Left cardiac atrium (tissue), 4 donors: ENCODE measurements at regions not wholly inside any gene's neighbourhood (a gene's known extent, or its start where the extent isn't known, plus 50 kb on each side); places are given as distances from the start of the nearest gene placed in this dataset.

Experiments used
- ATAC-seq, 2 donors: fragments of 200-7000 bp; cut with Tn5 transposase; one replicate each; pipeline ENCODE4 v1.9.1; 2020; ENCODE audit warnings: mild to moderate bottlenecking in 2 of 2, moderate library complexity in 2 of 2
- DNase-seq: peaks from one replicate; pipeline ENCODE4 v3.0.0-alpha.2; 2020
- intact Hi-C, 2 donors: fragments of 100-400 bp; cut with DNase I; formaldehyde crosslinking; loops; one replicate each; pipeline versions ENCODE4 v1.14.1 to v1.15.1; 2022 to 2023
- donor health status: DM: no; HTN: yes; CAD: no.
- donor health status: DM: no; HTN: yes; CAD: no; lungs with severe emphysema.
- donor health status: DM: yes; HTN: yes; CAD: no.
- donor health status: Dilated cardiomyopathy.

DNA sequence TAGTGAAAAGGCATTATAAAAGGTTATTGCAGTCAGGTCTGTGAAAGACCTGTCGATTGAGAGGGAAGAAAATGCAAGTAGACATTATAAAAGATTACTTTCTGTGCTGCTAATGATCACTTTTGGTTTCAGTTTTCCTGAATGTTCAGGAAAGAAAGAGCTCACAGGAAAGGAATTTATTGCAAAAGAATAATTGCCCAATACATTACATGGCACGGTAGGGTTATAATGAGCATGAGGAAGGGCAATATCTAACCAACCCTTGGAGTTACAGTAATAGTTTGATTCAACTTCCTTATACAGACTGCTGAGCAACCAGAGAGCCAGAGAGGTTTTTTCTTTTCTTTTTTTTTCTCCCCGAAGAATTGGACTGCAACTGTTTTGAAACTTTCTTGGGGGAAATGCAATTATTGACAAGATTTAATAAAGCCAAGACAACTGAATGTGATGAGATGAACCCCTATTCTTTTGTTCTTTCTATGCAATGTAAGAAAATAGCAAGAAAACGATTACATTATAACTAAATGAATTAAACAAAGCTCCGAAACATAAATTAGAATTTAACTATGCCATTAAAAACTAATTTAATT is 247.0 kb downstream of the C4orf33 start:
- ATAC-seq (peak; percentile 92 to 98), DNase-seq (no peak)
- intact Hi-C loops, result no loop called here

DNA sequence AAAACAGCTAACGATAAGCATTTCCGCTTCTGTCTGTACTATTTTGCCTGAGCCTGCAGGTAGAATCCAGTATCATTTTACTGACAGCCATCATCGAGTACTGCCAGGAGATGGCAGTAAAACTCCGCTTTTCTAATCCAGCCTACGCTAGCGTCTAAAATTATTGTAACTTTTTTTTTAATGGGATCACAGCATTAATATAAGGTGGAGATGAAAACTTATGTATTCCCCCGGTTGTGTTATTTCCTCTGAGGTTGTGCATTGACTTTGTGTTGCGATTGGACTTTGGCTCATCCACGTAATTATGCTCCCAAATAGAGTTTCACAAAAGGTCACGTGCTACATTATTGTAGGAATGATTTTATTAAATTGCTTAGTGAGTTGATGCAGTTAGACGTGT is 248.1 kb downstream of the C4orf33 start:
- peak in 1 of 2 donors; percentile 75 for ATAC-seq

DNA sequence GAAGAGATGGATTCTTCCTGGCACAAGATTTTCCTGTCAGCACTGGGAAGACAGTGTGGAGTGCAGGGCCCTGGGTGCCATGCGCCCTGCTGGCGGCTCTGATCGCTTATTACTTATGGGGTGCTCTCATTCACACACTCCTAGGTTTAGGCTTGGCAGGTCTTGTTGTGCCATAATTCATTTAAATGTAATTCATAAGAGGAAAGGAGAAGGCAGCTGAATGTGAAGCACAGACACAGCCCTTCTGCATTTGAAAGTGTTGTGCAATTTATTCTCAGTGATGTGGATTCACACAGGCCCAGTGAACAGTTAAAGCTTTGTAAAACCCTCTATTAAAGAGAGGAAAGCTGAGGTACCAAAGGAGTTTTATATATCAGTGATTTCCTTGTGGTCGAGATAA is 249.7 kb downstream of the C4orf33 start:
- intact Hi-C loops, result no loop called here
- DNase-seq (no peak), ATAC-seq (no peak)

More for the DNA sequence above, 248.1 kb downstream of the C4orf33 start:
- DNase-seq, result no peak
- intact Hi-C loops, result no loop called here

DNA sequence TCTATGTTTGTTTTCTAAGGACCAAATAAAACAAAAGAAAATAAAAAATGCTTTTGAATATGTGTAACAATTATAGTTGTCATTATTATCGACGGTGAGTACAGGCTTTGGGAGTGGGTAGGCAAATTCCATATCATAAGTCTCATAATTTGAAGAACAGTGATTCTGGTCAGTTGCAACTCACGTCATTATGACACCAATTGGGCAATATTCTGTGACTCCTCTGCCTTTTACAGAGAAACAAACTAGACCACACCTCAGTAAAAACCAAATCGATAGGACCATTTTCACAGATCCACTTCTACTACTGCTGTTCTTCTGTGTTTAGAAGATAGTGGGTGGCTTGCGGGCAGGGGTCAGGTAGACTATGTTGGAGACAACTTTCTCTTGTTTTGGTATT is 250.1 kb downstream of the C4orf33 start:
- intact Hi-C loops, result no loop called here
- ATAC-seq, result no peak
- no peak for DNase-seq

DNA sequence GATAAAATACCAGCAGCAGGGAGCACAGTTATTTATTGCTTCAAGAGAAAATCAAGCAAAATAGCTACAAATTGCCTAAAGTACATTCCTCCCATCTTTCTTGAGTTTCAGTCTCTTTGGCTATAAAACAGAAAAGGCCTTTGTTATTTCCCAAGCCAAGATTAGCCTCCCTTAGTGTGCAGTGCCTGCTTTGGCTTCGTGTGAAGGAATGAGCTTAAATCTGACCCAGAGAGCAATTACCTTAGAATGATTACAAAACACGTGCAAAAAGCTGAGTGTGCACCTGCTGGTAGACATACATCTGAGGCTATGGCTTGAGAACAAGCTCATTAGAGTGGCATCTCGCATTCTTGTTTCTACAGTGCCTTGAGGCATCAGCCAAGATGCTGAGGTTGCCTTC is 250.8 kb downstream of the C4orf33 start:
- intact Hi-C loops, result no loop called here
- DNase-seq, result no peak
- no peak for ATAC-seq

DNA sequence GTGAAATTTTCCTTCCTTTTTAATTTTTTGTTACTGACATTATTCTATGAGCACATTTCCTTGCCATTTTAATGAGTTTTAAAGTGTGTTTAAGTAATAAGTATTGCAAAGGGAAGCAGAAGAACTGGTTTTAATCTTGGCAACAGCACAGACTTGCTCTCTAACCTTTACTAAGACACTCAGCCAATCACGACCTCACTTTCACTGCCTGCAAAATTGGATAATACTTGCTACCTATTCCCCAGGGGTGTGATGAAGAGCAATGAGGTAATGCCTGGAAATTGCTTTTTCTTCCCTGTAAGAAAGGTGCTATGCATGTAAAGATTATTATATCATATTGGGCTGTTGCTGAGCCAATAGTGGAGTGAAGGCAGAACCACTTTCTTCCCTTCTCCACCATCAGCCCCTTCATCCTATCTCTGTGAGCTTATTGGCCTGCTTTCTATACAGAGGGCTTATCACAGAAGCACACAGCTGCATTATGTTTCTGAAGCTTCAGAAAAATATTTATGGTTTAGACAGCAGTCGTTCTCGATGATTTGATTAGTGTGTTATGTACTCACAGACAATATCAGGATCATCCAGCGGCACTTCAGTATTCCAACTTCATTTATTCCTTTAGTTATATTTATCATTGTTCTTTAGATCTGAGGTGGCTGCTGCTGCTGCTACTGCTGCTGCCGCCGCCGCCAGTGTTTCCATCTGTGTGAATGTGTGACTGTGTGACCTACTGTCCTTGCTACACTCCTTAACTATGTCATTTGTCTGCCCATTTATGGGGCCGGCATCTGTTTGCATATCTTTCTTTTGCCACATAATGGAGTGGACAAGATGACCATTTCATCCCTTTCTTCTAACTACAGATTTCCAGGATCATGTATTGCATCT is 255.1 kb downstream of the C4orf33 start:
- DNase-seq, result no peak
- ATAC-seq, result no peak
- intact Hi-C loops, result no loop called here

DNA sequence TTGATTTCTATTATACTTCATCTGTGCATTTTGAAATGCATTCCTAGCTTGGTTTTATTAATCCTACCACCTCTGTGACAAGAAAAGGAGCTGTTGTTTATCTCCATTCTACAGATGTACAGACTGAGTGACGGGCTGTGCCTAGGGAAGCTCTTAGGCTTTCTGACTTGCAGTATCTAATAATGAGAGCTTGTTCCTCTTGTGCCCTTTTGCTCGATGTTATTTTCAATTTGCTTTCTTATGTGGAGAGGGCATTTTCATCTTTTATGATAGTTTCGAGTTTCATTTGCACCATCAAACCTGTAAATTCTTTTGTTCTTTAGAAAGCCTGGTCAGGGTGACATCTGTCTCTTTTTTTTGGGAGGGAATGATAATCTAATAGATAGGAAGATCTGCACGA is 256.5 kb downstream of the C4orf33 start:
- intact Hi-C loops, result no loop called here
- DNase-seq, result no peak
- no peak for ATAC-seq

DNA sequence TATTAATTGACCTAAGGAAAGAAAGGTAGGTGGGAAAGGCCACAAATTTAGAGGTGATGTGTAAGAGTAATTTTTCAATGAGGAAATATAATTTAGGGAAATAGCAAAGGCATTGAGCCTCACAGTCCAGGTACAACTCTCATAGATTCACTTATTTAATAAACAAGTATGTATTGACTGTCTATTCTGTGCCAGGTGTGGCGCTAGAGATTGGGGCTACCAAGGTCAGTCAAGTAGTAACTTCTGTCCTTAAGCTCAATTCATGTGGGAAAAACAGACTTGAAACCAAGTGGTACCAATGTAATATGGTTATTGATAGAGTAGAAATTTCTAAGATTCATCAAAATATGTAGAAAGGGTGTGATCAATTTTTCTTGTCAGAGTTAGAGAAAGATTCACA is 257.5 kb downstream of the C4orf33 start:
- no peak for ATAC-seq

DNA sequence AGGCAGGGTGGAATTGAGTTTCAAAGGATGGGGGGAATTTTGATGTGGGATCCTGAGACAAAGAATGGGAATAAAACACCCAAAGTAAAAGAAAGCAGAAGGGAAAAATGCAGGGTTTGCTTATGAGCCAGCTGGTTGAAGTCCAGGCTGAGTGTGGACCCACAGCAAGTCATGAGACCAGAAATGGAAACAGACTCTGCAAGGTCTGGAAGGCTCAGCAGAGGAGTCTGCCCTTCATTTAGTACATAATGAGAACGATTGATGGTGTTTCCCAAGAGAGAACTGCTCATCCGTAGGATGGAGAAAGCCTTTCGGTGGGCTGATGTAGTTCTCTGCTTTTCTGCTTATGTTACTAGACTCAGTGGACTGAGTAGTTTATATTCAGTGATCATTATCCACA is 259.1 kb downstream of the C4orf33 start:
- intact Hi-C loops, result no loop called here

More for the DNA sequence above, 257.5 kb downstream of the C4orf33 start:
- intact Hi-C loops, result no loop called here
- DNase-seq, result no peak

DNA sequence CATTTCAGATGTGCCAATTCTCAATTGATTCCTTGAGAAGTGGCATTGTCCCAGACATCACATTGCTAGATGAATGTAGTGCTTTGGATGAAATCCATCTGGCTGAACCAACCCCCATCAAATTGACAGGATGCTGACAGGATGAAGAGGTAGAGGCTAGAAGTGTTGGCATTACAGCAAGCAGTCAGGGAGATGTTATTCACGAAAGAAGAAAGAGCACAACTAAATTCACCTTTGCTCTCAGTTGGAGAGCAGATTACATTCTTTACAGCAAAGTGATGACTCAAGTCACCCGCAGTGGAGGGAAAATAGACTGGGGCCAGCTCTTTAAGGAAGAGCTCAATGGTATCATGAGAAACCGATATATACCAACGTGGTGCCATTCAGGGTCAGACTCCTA is 259.6 kb downstream of the C4orf33 start:
- DNase-seq, result no peak
- peak in 1 of 2 donors; percentile 73 for ATAC-seq
- intact Hi-C loops, result no loop called here

More for the DNA sequence above, 259.1 kb downstream of the C4orf33 start:
- no peak for DNase-seq
- ATAC-seq, result no peak

DNA sequence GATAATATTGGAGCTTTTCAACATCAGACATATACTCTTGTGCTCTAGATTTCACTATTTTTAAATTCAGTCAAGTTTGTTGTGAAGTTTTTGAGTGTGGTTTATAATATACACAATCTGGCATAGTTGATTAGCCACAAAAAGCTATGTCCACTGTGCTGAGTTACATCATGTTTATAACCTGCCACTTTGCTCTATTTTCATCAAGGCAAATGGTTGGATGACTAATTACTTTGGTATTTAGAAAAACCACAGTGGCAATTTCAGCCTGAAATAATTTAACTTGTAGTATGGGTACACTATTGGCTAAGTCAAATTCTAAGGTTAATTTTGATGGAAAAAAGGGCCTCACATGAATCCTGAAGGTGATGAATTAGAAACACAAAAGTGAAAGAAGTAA is 262.6 kb downstream of the C4orf33 start:
- no peak for DNase-seq
- intact Hi-C loops, result no loop called here
- ATAC-seq, result no peak

DNA sequence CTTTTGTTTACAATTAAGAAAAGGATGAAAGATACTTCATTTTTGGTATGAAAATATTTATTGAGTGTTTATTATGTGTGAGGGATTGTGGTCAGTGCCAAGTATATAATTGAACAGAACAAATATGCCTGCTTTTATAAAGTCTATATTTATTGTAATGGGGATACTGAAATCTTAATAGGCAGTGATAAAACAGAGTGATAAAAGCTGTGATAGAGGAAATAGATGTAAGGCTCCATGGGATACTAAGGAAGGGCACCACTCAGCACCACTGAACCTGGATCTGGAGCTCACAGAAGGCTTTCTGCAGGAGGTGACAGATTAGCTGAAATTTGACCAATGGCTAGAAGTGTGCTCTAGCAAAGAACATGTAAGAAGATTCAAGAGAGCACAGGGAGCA is 263.5 kb downstream of the C4orf33 start:
- no peak for DNase-seq
- intact Hi-C loops, result no loop called here
- ATAC-seq, result no peak

DNA sequence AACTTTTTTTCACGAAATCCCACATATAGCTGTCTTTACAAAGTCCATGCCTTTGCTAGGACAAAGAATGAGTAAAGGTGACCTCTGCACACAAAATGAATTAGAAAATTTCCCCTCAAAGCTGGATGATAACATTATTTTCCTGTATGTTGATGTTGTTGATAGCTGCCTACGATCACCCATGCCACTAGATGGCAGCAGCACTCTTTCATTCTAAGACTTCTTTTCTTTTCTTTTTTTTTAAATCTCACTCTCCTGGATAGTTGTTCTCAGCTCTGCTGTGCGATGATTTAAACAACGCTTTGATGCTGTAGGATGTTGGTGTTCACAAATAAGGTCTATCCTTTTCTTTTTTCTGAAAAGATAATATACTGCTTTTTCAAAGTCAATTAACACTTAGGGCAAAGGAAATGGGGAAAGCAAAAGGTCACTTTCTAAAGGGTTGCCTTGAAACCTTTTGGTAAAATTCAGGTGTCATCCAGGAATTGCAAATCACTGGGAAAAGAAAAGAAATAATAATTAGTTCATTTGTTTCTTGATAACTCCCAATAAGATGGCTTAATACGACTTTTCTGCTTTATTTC is 266.8 kb downstream of the C4orf33 start:
- intact Hi-C loops, result loop anchor here (5.0 to 10.0 kb wide), 2 partner anchors 280 to 282 kb away; no protein-coding TSS in a partner anchor
- ATAC-seq (peak in 1 of 2 donors; percentile 68), DNase-seq (peak; percentile 52)

DNA sequence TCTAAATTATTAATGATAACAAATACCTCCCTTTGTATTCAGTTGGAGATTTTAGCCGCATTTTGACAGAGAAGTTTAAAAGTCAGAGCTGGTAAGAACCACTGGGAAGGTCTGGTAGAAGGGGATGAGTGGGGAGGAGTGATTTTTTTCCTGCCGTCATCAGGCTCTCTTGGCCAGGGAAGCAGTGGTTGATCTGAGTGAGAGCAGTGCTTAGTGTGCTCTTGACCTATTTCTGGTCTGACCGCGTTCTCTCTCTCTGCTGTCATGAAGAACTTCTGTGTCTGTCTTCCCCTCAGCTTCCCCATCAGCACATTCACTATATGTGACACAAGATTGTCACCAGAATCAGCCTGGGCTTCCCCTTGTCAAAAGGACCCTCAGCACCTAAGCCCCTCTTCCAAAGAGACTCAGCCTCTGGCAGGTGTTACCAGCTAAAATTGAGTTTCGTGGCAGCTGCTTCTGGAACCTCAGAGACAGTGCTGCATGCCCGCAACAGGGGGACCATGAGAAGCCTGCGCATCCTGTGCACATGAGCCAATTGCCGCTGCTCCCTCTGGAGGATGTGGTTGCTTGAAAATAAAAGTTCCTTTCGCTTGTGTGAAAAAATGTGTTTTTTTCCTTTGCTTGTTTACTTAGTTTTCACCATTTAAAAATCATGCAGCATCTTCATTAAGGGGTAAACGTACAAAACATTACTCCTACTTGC is 268.9 kb downstream of the C4orf33 start:
- ATAC-seq (no peak), DNase-seq (no peak)
- intact Hi-C loops, result loop anchor here (5.0 to 10.0 kb wide), 2 partner anchors 277 to 280 kb away; no protein-coding TSS in a partner anchor

DNA sequence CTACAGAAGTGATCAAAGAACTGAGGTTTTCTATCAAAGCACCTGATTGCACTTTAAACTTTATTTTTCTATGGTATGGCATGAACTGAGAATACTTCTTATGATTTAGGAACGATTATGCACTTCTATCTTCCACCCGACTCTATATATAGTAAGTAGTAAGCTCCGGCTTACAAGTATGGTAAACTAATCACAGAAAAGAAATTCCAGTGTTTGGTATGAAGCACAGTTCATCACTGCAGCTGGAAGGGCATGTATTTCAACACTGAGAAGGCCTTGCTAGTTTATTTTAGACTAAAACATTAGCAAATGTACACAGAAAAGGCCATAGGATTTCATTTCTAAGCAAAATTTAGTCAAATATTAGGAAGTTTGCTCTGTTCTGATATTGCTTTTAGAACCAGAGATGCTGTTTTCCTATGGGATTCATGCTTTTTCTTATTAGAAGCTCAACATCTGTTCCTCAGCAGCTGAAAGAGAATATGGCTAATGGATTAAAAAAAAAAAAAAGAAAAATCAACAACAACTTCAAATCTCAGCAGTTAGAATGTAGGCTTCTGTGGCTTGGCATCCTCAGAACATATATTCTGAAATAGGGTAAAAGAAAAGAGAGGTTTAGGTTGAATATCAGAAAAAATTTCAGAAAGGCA is 273.5 kb downstream of the C4orf33 start:
- intact Hi-C loops, result loop anchor here in 1 of 2 donors (10.0 kb wide), 1 partner anchor 275 kb away; no protein-coding TSS in a partner anchor
- DNase-seq (no peak), ATAC-seq (no peak)

DNA sequence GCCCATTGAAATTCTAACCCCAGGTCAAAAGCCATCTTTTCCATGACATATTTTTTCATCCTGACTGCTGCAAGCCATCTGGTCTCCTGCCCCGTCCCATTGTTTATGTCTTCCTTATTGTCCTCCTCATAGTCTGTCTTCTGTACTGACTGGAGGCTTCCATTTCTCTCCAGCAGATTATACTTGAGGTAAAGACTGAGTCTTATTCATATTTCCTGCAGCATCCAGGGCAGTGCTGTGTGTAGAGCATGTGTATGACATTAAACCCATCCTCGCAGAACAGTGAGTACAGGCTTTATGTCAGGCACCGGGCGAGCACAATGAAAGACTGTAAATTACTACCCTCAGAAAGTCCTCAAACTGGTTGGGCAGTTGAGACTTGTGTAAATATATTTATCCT is 275.1 kb downstream of the C4orf33 start:
- no peak for ATAC-seq
- DNase-seq, result no peak
- intact Hi-C loops, result no loop called here

DNA sequence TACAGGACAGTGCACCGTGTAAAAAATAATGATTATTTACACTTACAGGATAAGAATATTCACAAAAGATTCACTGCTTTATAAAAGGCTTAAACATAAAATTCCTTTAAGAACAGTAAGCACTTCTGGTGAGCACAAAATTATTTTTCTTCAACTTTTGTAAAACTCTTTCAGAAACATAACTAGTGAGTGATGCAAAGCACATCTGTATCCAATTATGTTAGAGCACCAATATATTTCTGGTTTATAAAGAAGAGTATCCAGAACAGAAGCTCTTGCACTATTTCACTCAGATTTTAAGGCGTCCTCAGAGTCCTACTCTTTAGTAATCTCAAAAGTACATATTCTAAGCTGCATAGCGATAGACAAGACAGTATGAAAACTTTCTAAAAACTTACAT is 276.0 kb downstream of the C4orf33 start:
- intact Hi-C loops, result no loop called here
- no peak for ATAC-seq
- DNase-seq, result no peak

DNA sequence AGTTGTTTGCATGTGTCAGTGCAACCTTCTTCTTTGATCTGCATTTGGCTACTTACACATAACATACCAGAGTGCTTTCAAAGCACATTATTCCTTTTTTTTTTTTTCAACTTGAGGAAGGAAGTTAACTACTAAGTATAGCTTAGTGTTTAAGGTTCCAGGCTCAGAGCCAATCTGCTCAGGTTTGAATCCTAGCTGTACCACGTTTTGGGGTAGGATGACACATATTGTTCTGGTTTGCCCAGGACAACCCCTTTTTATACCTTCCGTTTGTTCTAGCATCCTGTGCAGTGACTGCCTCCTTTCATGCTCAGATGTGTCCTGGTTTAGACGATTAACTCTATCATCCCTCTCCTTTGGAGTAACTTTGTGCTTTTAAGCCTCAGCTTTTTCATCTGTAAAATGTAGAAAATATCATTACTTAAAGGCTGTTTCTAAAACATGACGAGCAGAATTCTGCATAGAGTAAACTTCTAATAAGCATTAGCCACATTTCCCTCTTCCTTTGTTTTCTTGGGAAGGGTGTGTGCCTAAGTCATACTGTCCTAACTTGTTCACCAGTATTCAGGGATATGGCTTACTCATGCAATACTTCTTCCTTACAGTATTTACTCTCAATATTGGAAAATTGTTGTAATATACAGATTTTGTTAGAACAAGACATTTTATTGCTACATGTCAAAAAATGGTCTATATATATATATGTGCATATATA is 281.3 kb downstream of the C4orf33 start:
- ATAC-seq (no peak), DNase-seq (no peak)
- intact Hi-C loops, result no loop called here

DNA sequence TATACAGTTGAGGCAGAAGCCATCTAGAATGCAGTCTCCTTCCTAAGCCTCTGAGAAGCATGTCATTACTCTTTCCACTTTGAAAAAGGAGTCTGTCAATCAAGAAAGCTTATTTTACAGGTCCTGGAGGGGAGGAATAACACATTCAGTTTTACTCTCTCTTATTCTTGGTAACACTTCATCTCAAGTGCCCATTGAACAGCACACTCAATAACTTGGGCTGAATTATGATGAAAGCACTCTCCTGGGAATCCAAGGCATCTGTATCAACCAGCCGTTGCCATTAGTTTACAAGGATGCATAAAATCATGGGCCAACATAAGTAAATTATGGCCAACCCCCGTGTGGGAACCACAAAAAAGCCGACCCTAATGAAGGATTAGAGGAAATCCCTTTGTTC is 282.4 kb downstream of the C4orf33 start:
- no peak for DNase-seq
- intact Hi-C loops, result no loop called here
- no peak for ATAC-seq
